Loucy (cell line): ENCODE measurements at regions not wholly inside any gene's neighbourhood (a gene's known extent, or its start where the extent isn't known, plus 50 kb on each side); places are given as distances from the start of the nearest gene placed in this dataset.

Experiments used
- H2AFZ ChIP-seq: fragments of 200-600 bp; sonication (generic); 2 replicates; pipeline ENCODE4 v1.6.0; 2016; ENCODE audit warnings: antibody characterized with exemption, mild to moderate bottlenecking, low read length, moderate library complexity
- H3F3A ChIP-seq: fragments of 200-600 bp; 2 replicates; pipeline ENCODE4 v1.6.0; 2016; ENCODE audit warnings: antibody characterized with exemption, low read depth, mild to moderate bottlenecking
- H3K27me3 ChIP-seq: fragments of 200-600 bp; sonication (generic); 2 replicates; pipeline ENCODE4 v1.6.1; 2014; ENCODE audit warnings: low read length, mild to moderate bottlenecking; ENCODE audit not compliant: insufficient read depth, poor library complexity, severe bottlenecking
- H3K36me3 ChIP-seq: fragments of 200-600 bp; sonication (generic); 2 replicates; pipeline ENCODE4 v1.6.1; 2016; ENCODE audit warnings: low read length; ENCODE audit not compliant: insufficient read depth
- H3K4me1 ChIP-seq: fragments of 200-600 bp; sonication (generic); 2 replicates; pipeline ENCODE4 v1.5.1; 2014; ENCODE audit warnings: low read length, mild to moderate bottlenecking; ENCODE audit not compliant: insufficient read depth, poor library complexity, severe bottlenecking
- H3K4me2 ChIP-seq: fragments of 200-600 bp; sonication (generic); 2 replicates; pipeline ENCODE4 v1.6.0; 2014; ENCODE audit warnings: antibody characterized with exemption, low read length, low read depth, mild to moderate bottlenecking; ENCODE audit not compliant: poor library complexity, severe bottlenecking
- H3K4me3 ChIP-seq: fragments of 200-600 bp; sonication (generic); 2 replicates; pipeline ENCODE4 v1.5.1; 2014; ENCODE audit warnings: low read length, mild to moderate bottlenecking, mixed read lengths; ENCODE audit not compliant: poor library complexity, severe bottlenecking
- H3K79me2 ChIP-seq: fragments of 200-600 bp; sonication (generic); 2 replicates; pipeline ENCODE4 v1.6.1; 2014; ENCODE audit warnings: low read length; ENCODE audit not compliant: insufficient read depth
- H3K9ac ChIP-seq: fragments of 200-600 bp; sonication (generic); 2 replicates; pipeline ENCODE4 v1.6.0; 2014; ENCODE audit warnings: mild to moderate bottlenecking, low read depth, low read length, moderate library complexity; ENCODE audit not compliant: poor library complexity, severe bottlenecking
- H3K9me2 ChIP-seq: fragments of 200-600 bp; sonication (generic); replicated peaks from 2 replicates; pipeline ENCODE4 v1.6.1; 2016; ENCODE audit warnings: low read depth, low read length, mixed read lengths
- H3K9me3 ChIP-seq: fragments of 200-600 bp; sonication (generic); 2 replicates; pipeline ENCODE4 v1.6.1; 2014; ENCODE audit warnings: mild to moderate bottlenecking, antibody characterized with exemption, low read length, low read depth; ENCODE audit not compliant: insufficient read depth
- H4K20me1 ChIP-seq: fragments of 200-600 bp; sonication (generic); 2 replicates; pipeline ENCODE4 v1.6.0; 2014; ENCODE audit warnings: antibody characterized with exemption, low read length, mild to moderate bottlenecking; ENCODE audit not compliant: insufficient read depth, poor library complexity, severe bottlenecking
- CTCF ChIP-seq: fragments of 200-600 bp; sonication (generic); conservative IDR thresholded peaks from 2 replicates; pipeline ENCODE4 v1.5.1; 2014; ENCODE audit warnings: mild to moderate bottlenecking, antibody characterized with exemption, low read length
- EZH2phosphoT487 ChIP-seq: fragments of 200-600 bp; IDR thresholded peaks from 2 replicates; pipeline ENCODE4 v1.6.1; 2018; ENCODE audit warnings: antibody characterized with exemption, mild to moderate bottlenecking, moderate library complexity, borderline replicate concordance

DNA sequence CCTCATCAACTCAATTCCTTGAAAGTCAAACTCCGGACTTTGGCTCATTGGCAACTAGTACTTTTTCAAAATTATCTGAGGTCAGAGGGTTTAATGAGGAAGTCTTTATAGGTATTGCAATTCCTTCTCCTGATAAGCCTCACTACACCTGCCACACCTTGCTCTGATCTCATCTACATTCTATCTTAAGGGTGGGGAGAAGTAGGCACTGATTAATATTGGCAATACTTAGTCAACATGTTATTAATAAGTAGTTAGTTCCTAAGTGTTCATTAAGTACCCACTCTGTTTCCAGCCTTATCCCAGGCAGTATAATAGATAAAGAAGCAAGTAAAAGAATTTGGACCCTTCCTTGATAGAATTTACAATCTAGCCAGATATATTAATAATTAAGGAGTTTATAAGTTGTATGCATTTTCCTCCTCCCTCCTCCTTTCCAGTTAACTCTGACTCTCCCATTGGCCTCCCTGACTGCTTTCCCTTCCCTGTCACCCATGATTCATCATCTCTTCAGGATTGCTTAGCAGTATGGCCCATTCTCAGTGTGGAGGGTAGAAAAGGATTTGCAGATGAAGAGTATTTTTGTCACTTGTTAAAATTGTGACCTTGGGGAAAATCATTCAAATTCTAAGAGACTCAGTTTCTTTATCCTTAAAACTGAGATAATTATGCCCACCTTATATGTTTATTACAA is 231.0 kb upstream of the ATP2B1 start:
- Histone ChIP-seq H3K9ac (no peak overlapping the region), H3K27me3 (no peaks in the 10 kb centered on the region), H3K9me2 (no peaks in the 10 kb centered on the region), H3K79me2 (no peaks in the 10 kb centered on the region), H3K9me3 (no peaks in the 10 kb centered on the region), H4K20me1 (no peaks in the 10 kb centered on the region), H3K4me2 (no peak overlapping the region), H3F3A (no peaks in the 10 kb centered on the region), H2AFZ (no peak overlapping the region), H3K36me3 (no peaks in the 10 kb centered on the region), H3K4me3 (no peak overlapping the region), H3K4me1 (no peaks in the 10 kb centered on the region)
- TF ChIP-seq EZH2phosphoT487 (no peak), CTCF (no peak)

DNA sequence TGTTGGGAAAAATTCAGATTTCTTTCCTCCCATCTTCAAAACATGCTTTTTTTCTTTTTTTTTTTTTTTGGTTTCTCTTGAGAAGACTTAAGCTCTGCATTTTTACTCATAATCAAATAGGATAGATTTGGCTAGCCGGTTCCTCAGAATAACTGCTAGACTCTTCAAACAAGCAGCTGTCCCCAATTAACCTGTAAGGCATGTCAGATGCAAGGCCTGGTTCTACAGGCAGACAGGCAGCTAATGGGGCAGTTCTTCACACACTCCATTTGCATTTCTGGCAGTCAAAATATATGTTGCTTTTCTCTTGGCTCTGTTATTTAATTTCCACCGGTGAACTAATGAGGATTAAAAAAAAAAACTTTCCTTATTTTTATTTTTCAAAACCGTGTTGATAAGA is 228.0 kb upstream of the ATP2B1 start:
- no peaks in the 10 kb centered on the region for H3K79me2 ChIP-seq
- no peaks in the 10 kb centered on the region for H3K9me3 ChIP-seq
- no peaks in the 10 kb centered on the region for H3K9me2 ChIP-seq
- no peaks in the 10 kb centered on the region for H3K4me1 ChIP-seq
- no peak overlapping the region for H3K9ac ChIP-seq
- H3F3A ChIP-seq: no peaks in the 10 kb centered on the region
- no peak overlapping the region for H3K4me3 ChIP-seq
- no peaks in the 10 kb centered on the region for H4K20me1 ChIP-seq
- no peaks in the 10 kb centered on the region for H3K27me3 ChIP-seq
- TF ChIP-seq EZH2phosphoT487 (no peak), CTCF (no peak)
- H2AFZ ChIP-seq: no peak overlapping the region
- H3K36me3 ChIP-seq: no peaks in the 10 kb centered on the region
- no peak overlapping the region for H3K4me2 ChIP-seq

- Histone ChIP-seq H3K79me2 (no peaks in the 10 kb centered on the region), H3K4me1 (no peaks in the 10 kb centered on the region), H2AFZ (no peak overlapping the region), H4K20me1 (no peaks in the 10 kb centered on the region), H3K4me3 (no peak overlapping the region), H3K9me3 (no peaks in the 10 kb centered on the region), H3K27me3 (no peaks in the 10 kb centered on the region), H3K4me2 (no peak overlapping the region), H3F3A (no peaks in the 10 kb centered on the region), H3K9me2 (no peaks in the 10 kb centered on the region), H3K9ac (no peak overlapping the region), H3K36me3 (no peaks in the 10 kb centered on the region)
- TF ChIP-seq EZH2phosphoT487 (no peak), CTCF (no peak)
These were observed 227.2 kb upstream of the ATP2B1 start for GRCh38 chr12:89935850-89936249.
